TTC549 (cell line): ENCODE measurements at regions not wholly inside any gene's neighbourhood (a gene's known extent, or its start where the extent isn't known, plus 50 kb on each side); places are given as distances from the start of the nearest gene placed in this dataset.
"Not testable (repeated sequence)": the region's sequence is repeated elsewhere in the genome, so short reads cannot be mapped to it uniquely, and the experiment has no call there.

ENCODE experiments used
- FAIRE-seq: peaks from 2 replicates; lab custom pipeline; 2012; peaks lifted over from hg19 to GRCh38; lab: Jason Lieb, UNC

GRCh38 chr3:163786416-163786815 lies 1291.9 kb downstream of the SI start:
- FAIRE-seq, result no peak

GRCh38 chr3:163785693-163786092 lies 1292.6 kb downstream of the SI start:
- FAIRE-seq, result no peak

GRCh38 chr3:163779396-163780344 lies 1298.6 kb downstream of the SI start:
- FAIRE-seq, result no peak

- no peak for FAIRE-seq
These were observed 1301.6 kb downstream of the SI start for GRCh38 chr3:163776743-163777142.

GRCh38 chr3:163773136-163773535 lies 1305.2 kb downstream of the SI start:
- FAIRE-seq, result no peak

GRCh38 chr3:163768048-163768447 lies 1310.2 kb downstream of the SI start:
- no peak for FAIRE-seq

- FAIRE-seq, result no peak
These were observed 1312.2 kb downstream of the SI start for GRCh38 chr3:163766112-163766511.

- FAIRE-seq, result no peak
These were observed 1325.3 kb downstream of the SI start for GRCh38 chr3:163753033-163753432.

- no peak for FAIRE-seq
These were observed 1333.1 kb downstream of the SI start for GRCh38 chr3:163745204-163745603.

- FAIRE-seq, result no peak
These were observed 1342.9 kb downstream of the SI start for GRCh38 chr3:163735394-163735793.

- FAIRE-seq, result no peak
These were observed 1347.6 kb downstream of the SI start for GRCh38 chr3:163730684-163731083.

GRCh38 chr3:163726125-163726524 lies 1352.2 kb downstream of the SI start:
- no peak for FAIRE-seq

GRCh38 chr3:163722405-163722804 lies 1355.9 kb downstream of the SI start:
- no peak for FAIRE-seq

- no peak for FAIRE-seq
These were observed 1356.7 kb downstream of the SI start for GRCh38 chr3:163721596-163721995.

- no peak for FAIRE-seq
These were observed 1360.9 kb downstream of the SI start for GRCh38 chr3:163717377-163717776.

- FAIRE-seq, result no peak
These were observed 1369.9 kb downstream of the SI start for GRCh38 chr3:163708428-163708827.

- peak; percentile 19 for FAIRE-seq
These were observed 1370.6 kb downstream of the SI start for GRCh38 chr3:163707659-163708058.

- FAIRE-seq, result not testable (repeated sequence)
These were observed 1380.1 kb downstream of the SI start for GRCh38 chr3:163698221-163698620.

- FAIRE-seq, result no peak
These were observed 1385.8 kb downstream of the SI start for GRCh38 chr3:163692494-163692893.

GRCh38 chr3:163684651-163685050 lies 1393.6 kb downstream of the SI start:
- FAIRE-seq, result no peak

- no peak for FAIRE-seq
These were observed 1405.3 kb downstream of the SI start for GRCh38 chr3:163672954-163673353.

- FAIRE-seq, result no peak
These were observed 1407.1 kb downstream of the SI start for GRCh38 chr3:163671201-163671600.

- FAIRE-seq, result no peak
These were observed 1413.8 kb downstream of the SI start for GRCh38 chr3:163664466-163664865.

GRCh38 chr3:163657088-163657487 lies 1421.2 kb downstream of the SI start:
- FAIRE-seq, result no peak
